ENCODE measurements at regions not wholly inside any gene's neighbourhood (a gene's known extent, or its start where the extent isn't known, plus 50 kb on each side); places are given as distances from the start of the nearest gene placed in this dataset.

- no peak for TF ChIP-seq ZNF274 (IDR thresholded peaks at IDR 0.05; ENCODE audit: insufficient read depth, insufficient read length)
- no peak for TF ChIP-seq SP1 (IDR thresholded peaks at IDR 0.05; ENCODE audit: low read depth, low read length)
- no peak for TF ChIP-seq REST (IDR thresholded peaks at IDR 0.05; ENCODE audit: low read depth, low read length)
- no peak for TF ChIP-seq CTCF (IDR thresholded peaks at IDR 0.05 in 2 of 3, conservative IDR thresholded peaks at IDR 0.05 in 1 of 3; ENCODE audit: control insufficient read depth in 2 of 3, extremely low read depth in 1 of 3, insufficient read depth in 1 of 3, low read depth in 3 of 3, low read length in 3 of 3)
- TF ChIP-seq, protein P1, sequence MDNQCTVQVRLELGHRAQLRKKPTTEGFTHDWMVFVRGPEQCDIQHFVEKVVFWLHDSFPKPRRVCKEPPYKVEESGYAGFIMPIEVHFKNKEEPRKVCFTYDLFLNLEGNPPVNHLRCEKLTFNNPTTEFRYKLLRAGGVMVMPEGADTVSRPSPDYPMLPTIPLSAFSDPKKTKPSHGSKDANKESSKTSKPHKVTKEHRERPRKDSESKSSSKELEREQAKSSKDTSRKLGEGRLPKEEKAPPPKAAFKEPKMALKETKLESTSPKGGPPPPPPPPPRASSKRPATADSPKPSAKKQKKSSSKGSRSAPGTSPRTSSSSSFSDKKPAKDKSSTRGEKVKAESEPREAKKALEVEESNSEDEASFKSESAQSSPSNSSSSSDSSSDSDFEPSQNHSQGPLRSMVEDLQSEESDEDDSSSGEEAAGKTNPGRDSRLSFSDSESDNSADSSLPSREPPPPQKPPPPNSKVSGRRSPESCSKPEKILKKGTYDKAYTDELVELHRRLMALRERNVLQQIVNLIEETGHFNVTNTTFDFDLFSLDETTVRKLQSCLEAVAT (IDR thresholded peaks at IDR 0.05) = no peak
- TF ChIP-seq SMAD1 (IDR thresholded peaks at IDR 0.05; ENCODE audit: low read depth, partially characterized antibody) = no peak
- no peak for TF ChIP-seq RAD51 (IDR thresholded peaks at IDR 0.05)
- no peak for TF ChIP-seq POLR2AphosphoS5 (IDR thresholded peaks at IDR 0.05; ENCODE audit: low read length)
- no peak for TF ChIP-seq CHD1 (IDR thresholded peaks at IDR 0.05; ENCODE audit: low read depth, low read length)
- no peak for TF ChIP-seq BCL11A (IDR thresholded peaks at IDR 0.05; ENCODE audit: low read depth, low read length)
Observed at GRCh38 chr19:28638445-28638844, 574.5 kb downstream of the UQCRFS1 start.
